ENCODE measurements at regions not wholly inside any gene's neighbourhood (a gene's known extent, or its start where the extent isn't known, plus 50 kb on each side); places are given as distances from the start of the nearest gene placed in this dataset.

DNA sequence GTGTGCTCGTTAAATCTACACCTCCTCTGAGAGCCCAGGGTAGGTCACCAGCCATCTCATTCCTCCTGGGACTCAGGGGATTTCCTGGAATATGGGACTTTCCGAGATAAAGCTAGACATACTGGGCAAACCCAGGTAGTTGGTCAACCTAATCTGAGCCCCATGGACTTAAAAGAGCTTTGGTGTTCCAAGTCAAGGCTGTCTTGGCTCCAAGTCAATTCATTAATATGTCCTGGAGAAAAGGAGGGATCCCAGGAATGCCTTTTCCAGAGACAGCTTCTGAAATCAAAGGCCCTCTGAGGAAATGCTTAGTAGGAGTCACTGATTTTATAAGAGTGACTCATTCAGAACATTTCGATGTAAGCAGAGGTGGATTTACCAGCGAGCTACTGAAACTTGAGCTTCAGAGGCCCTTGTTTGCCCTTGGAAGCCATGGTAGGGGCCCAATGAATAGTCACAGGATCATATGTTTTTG lies 137.3 kb upstream of the UBE2E1 start:
- H3K36me3 ChIP-seq = no peaks in the 10 kb centered on the region
- intact Hi-C loops (cut with DNase I; ENCODE audit: low total_unique reads) = no loop called here
- H3K9me3 ChIP-seq = no peaks in the 10 kb centered on the region
- H3K4me3 ChIP-seq = no peak overlapping the region
- no peak overlapping the region for H3K27ac ChIP-seq
- TF ChIP-seq POLR2A (IDR thresholded peaks at IDR 0.05) (no peak), POLR2AphosphoS5 (IDR thresholded peaks at IDR 0.05) (no peak)
- TF ChIP-seq, protein P1, sequence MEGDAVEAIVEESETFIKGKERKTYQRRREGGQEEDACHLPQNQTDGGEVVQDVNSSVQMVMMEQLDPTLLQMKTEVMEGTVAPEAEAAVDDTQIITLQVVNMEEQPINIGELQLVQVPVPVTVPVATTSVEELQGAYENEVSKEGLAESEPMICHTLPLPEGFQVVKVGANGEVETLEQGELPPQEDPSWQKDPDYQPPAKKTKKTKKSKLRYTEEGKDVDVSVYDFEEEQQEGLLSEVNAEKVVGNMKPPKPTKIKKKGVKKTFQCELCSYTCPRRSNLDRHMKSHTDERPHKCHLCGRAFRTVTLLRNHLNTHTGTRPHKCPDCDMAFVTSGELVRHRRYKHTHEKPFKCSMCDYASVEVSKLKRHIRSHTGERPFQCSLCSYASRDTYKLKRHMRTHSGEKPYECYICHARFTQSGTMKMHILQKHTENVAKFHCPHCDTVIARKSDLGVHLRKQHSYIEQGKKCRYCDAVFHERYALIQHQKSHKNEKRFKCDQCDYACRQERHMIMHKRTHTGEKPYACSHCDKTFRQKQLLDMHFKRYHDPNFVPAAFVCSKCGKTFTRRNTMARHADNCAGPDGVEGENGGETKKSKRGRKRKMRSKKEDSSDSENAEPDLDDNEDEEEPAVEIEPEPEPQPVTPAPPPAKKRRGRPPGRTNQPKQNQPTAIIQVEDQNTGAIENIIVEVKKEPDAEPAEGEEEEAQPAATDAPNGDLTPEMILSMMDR (IDR thresholded peaks at IDR 0.05) = no peak
- H3K4me1 ChIP-seq = no peaks in the 10 kb centered on the region
- no peak for DNase-seq (ENCODE audit: low spot score in 2 of 2)
- H3K27me3 ChIP-seq = no peaks in the 10 kb centered on the region

DNA sequence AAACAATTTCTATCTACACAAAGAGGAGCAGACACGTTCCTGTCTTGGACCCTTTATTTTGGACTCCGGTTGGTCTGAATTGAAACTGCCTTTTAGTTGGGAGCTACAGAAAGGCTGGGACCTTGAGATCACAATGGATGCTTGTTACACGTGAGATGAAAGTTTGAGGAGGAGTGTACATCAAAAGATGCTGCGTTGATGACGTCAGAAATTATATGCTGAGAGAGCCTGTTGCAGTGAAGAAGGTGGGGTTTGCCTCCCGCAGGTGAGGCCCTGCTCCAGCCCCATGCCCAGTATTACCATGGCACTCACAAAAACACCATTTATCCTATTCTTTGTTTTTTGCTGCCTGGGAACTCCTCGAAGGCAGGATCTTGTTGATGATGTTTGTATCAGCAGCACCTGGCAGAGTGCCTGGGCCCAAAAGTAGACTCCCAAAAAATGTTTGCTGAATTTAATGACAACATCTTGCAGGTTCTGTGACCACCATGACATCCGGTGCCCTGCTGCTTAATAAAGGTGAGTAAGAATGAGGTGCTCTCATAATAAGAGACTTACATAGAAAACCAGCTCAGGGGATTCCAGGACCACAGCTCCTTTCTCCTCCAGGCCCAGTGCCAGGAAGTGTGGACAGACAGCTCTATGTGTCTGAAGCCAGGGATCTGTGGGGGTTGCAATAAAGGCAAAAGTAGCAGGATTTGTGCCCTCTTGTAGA lies 136.1 kb upstream of the UBE2E1 start:
- Histone ChIP-seq H3K27me3 (no peaks in the 10 kb centered on the region), H3K4me1 (no peaks in the 10 kb centered on the region), H3K36me3 (no peaks in the 10 kb centered on the region), H3K27ac (no peak overlapping the region), H3K9me3 (no peaks in the 10 kb centered on the region), H3K4me3 (no peak overlapping the region)
- DNase-seq (ENCODE audit: low spot score in 2 of 2) = no peak
- TF ChIP-seq POLR2A (IDR thresholded peaks at IDR 0.05) (no peak), POLR2AphosphoS5 (IDR thresholded peaks at IDR 0.05) (no peak)
- TF ChIP-seq, protein P1 (IDR thresholded peaks at IDR 0.05) = no peak
- intact Hi-C loops (cut with DNase I; ENCODE audit: low total_unique reads) = no loop called here

DNA sequence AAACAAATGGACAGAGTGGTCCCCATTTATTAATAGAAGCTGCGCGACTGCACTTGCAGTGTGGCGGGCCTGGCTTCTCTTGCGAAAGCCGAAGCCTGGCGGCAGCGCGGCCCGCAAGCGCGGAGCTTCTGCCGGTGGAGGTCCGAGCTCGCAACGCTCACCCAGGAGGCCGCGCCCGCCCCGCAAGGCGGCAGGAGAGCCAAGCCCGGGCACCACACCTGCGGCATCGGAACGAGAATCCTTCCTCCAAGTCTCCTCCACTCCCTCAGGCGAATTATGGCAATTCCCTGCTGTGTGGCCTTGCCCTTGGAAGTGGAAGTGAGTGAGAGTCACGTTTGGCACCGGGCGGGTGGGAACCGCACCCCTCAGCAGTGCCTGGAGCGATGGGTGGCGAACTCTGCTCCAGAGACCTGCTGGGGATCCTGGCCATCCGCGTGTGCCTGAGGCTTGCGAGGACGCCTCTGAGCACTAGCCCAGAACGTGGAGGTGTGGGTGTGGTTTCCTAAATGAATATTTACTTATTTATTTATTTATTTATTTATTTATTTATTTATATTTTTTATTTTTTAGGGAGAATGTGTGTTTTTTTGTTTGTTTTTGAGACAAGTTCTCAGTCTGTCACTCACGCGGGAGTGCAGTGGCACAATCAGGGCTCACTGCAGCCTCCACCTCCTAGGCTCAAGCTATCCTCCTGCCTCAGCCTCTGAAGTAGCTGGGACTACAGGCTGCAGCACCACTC lies 133.7 kb upstream of the UBE2E1 start:
- TF ChIP-seq POLR2AphosphoS5 (IDR thresholded peaks at IDR 0.05) (no peak), POLR2A (IDR thresholded peaks at IDR 0.05) (no peak)
- TF ChIP-seq, protein P1 (IDR thresholded peaks at IDR 0.05) = no peak
- intact Hi-C loops (cut with DNase I; ENCODE audit: low total_unique reads) = no loop called here
- Histone ChIP-seq H3K27me3 (no peaks in the 10 kb centered on the region), H3K4me3 (peak overlapping the region; percentile 31 to 58 (median 39)), H3K36me3 (no peaks in the 10 kb centered on the region), H3K27ac (no peak overlapping the region), H3K4me1 (no peaks in the 10 kb centered on the region), H3K9me3 (no peaks in the 10 kb centered on the region)
- DNase-seq (ENCODE audit: low spot score in 2 of 2) = no peak

DNA sequence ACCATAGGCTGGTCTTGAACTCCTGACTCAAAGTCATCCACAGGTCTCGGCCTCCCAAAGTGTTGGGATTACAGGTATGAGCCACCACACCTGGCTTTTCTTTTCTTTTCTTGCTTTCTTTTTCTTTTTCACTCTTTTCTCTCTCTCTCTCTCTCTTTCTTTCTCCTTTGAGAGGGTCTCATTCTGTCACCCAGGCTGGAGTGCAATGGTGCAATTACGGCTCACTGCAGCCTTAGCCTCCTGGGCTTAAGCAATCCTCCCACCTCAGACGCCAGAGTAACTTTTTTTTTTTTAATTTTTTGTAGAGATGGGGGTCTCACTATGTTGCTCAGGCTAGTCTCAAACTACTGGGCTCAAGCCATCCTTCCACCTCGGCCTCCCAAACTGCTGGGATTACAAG lies 133.1 kb upstream of the UBE2E1 start:
- intact Hi-C loops (cut with DNase I; ENCODE audit: low total_unique reads) = no loop called here
- Histone ChIP-seq H3K9me3 (no peaks in the 10 kb centered on the region), H3K36me3 (no peaks in the 10 kb centered on the region), H3K4me1 (no peaks in the 10 kb centered on the region), H3K27ac (no peak overlapping the region), H3K27me3 (no peaks in the 10 kb centered on the region), H3K4me3 (no peak overlapping the region)
- no peak for DNase-seq (ENCODE audit: low spot score in 2 of 2)
- TF ChIP-seq POLR2AphosphoS5 (IDR thresholded peaks at IDR 0.05) = no peak
- TF ChIP-seq, protein P1 (IDR thresholded peaks at IDR 0.05) = no peak
- TF ChIP-seq POLR2A (IDR thresholded peaks at IDR 0.05) = no peak

DNA sequence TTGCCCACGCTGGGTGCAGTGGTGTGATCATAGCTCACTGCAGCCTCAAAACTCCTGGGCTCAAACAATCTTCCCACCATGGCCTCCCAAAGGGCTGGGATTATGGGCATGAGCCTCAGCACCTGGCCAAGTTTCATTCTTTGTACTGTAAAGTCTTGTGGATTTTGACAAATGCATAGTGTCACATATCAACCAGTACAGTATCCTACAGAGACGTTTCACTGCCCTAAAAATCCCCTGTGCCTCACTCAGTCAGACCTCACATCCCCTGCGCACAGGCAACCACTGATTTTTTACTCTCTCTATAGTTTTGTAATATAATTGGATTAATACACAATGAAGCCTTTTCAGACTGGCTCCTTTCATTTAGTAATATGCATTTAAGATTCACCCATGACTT lies 130.7 kb upstream of the UBE2E1 start:
- no peak for DNase-seq (ENCODE audit: low spot score in 2 of 2)
- H3K4me3 ChIP-seq = no peak overlapping the region
- no peaks in the 10 kb centered on the region for H3K9me3 ChIP-seq
- H3K4me1 ChIP-seq = no peaks in the 10 kb centered on the region
- TF ChIP-seq POLR2AphosphoS5 (IDR thresholded peaks at IDR 0.05) (no peak), POLR2A (IDR thresholded peaks at IDR 0.05) (no peak)
- no peak overlapping the region for H3K27ac ChIP-seq
- H3K27me3 ChIP-seq = no peaks in the 10 kb centered on the region
- intact Hi-C loops (cut with DNase I; ENCODE audit: low total_unique reads) = no loop called here
- no peaks in the 10 kb centered on the region for H3K36me3 ChIP-seq

All from breast epithelium (tissue), 4 donors.